Suppressor macrophage (primary cell): ENCODE measurements at regions not wholly inside any gene's neighbourhood (a gene's known extent, or its start where the extent isn't known, plus 50 kb on each side); places are given as distances from the start of the nearest gene placed in this dataset.

ENCODE experiments used
- DNase-seq, 4 experiments: peaks; one replicate each; pipeline ENCODE4 v3.0.0-alpha.2; 2020 to 2022

GRCh38 chrX:8868906-8869305, 67.7 kb upstream of the FAM9A start:
- DNase-seq = peak in 2 of 4 experiments; percentile 3 to 14

- no peak for DNase-seq
Measured at GRCh38 chrX:8868070-8868773, 67.0 kb upstream of the FAM9A start.

- DNase-seq = no peak
Measured at GRCh38 chrX:8867406-8867805, 66.2 kb upstream of the FAM9A start.

GRCh38 chrX:8864161-8864560, 63.0 kb upstream of the FAM9A start:
- no peak for DNase-seq

- no peak for DNase-seq
Measured at GRCh38 chrX:8861908-8862307, 60.7 kb upstream of the FAM9A start.

GRCh38 chrX:8851231-8851886, 50.2 kb upstream of the FAM9A start:
- no peak for DNase-seq
